ENCODE measurements at regions not wholly inside any gene's neighbourhood (a gene's known extent, or its start where the extent isn't known, plus 50 kb on each side); places are given as distances from the start of the nearest gene placed in this dataset.

DNA sequence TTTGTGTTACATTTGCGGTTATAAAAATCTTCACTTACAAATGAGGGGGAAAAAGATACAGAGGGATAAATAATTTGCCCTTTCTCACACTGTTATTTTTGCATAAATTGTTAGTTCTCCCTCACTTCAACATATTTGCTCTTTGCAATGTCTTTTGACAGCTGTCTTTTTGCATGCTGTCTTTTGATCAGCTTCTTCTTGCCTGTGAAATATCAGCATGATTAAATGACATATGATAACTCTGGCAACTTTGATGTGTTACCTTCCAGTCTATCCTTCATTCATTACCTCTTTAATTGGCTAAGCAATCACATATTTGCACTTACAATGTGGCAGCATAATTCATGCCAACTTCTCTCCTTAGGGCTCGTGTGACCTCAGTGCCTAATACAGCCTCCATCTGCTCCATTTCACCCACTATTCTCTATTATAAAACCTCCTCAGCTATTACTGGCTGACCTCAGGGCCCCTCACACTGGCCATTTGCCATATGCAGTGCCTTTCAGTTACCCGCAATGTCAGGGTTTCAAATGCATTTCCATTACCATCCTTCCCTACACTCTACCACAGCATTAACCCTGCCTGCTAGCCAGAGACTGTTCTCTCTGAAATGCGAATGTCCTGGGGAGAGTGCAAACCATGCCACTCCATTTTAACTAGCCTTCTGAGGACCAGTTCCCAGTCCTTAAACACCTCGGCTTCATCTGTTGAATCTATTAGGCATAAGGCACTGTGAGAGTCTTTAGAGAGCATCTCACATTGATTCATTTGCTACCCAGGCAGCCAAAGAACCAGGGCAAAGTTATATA, 1056.6 kb upstream of the CHAC2 start:
- TF ChIP-seq, protein P1, sequence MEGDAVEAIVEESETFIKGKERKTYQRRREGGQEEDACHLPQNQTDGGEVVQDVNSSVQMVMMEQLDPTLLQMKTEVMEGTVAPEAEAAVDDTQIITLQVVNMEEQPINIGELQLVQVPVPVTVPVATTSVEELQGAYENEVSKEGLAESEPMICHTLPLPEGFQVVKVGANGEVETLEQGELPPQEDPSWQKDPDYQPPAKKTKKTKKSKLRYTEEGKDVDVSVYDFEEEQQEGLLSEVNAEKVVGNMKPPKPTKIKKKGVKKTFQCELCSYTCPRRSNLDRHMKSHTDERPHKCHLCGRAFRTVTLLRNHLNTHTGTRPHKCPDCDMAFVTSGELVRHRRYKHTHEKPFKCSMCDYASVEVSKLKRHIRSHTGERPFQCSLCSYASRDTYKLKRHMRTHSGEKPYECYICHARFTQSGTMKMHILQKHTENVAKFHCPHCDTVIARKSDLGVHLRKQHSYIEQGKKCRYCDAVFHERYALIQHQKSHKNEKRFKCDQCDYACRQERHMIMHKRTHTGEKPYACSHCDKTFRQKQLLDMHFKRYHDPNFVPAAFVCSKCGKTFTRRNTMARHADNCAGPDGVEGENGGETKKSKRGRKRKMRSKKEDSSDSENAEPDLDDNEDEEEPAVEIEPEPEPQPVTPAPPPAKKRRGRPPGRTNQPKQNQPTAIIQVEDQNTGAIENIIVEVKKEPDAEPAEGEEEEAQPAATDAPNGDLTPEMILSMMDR (IDR thresholded peaks at IDR 0.05): no peak
- TF ChIP-seq, protein P2, sequence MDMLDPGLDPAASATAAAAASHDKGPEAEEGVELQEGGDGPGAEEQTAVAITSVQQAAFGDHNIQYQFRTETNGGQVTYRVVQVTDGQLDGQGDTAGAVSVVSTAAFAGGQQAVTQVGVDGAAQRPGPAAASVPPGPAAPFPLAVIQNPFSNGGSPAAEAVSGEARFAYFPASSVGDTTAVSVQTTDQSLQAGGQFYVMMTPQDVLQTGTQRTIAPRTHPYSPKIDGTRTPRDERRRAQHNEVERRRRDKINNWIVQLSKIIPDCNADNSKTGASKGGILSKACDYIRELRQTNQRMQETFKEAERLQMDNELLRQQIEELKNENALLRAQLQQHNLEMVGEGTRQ (IDR thresholded peaks at IDR 0.05): no peak
- TF ChIP-seq HDAC2 (IDR thresholded peaks at IDR 0.05): no peak
- no peak for TF ChIP-seq NR3C1 (IDR thresholded peaks at IDR 0.05)
- TF ChIP-seq RCOR1 (IDR thresholded peaks at IDR 0.05; ENCODE audit: low read depth, low read length): no peak
- no peak for TF ChIP-seq CBX2 (IDR thresholded peaks at IDR 0.05; ENCODE audit: borderline replicate concordance, low read depth)
- TF ChIP-seq, protein P3, sequence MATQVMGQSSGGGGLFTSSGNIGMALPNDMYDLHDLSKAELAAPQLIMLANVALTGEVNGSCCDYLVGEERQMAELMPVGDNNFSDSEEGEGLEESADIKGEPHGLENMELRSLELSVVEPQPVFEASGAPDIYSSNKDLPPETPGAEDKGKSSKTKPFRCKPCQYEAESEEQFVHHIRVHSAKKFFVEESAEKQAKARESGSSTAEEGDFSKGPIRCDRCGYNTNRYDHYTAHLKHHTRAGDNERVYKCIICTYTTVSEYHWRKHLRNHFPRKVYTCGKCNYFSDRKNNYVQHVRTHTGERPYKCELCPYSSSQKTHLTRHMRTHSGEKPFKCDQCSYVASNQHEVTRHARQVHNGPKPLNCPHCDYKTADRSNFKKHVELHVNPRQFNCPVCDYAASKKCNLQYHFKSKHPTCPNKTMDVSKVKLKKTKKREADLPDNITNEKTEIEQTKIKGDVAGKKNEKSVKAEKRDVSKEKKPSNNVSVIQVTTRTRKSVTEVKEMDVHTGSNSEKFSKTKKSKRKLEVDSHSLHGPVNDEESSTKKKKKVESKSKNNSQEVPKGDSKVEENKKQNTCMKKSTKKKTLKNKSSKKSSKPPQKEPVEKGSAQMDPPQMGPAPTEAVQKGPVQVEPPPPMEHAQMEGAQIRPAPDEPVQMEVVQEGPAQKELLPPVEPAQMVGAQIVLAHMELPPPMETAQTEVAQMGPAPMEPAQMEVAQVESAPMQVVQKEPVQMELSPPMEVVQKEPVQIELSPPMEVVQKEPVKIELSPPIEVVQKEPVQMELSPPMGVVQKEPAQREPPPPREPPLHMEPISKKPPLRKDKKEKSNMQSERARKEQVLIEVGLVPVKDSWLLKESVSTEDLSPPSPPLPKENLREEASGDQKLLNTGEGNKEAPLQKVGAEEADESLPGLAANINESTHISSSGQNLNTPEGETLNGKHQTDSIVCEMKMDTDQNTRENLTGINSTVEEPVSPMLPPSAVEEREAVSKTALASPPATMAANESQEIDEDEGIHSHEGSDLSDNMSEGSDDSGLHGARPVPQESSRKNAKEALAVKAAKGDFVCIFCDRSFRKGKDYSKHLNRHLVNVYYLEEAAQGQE (IDR thresholded peaks at IDR 0.05): no peak
- TF ChIP-seq RNF2 (IDR thresholded peaks at IDR 0.05; ENCODE audit: borderline replicate concordance, low read depth): no peak
- TF ChIP-seq, protein P4, sequence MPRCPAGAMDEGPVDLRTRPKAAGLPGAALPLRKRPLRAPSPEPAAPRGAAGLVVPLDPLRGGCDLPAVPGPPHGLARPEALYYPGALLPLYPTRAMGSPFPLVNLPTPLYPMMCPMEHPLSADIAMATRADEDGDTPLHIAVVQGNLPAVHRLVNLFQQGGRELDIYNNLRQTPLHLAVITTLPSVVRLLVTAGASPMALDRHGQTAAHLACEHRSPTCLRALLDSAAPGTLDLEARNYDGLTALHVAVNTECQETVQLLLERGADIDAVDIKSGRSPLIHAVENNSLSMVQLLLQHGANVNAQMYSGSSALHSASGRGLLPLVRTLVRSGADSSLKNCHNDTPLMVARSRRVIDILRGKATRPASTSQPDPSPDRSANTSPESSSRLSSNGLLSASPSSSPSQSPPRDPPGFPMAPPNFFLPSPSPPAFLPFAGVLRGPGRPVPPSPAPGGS (IDR thresholded peaks at IDR 0.05): no peak
- TF ChIP-seq RFX5 (IDR thresholded peaks at IDR 0.05): no peak
- no peak for TF ChIP-seq SMC3 (IDR thresholded peaks at IDR 0.05)

Measured in A549 (cell line).